ENCODE measurements at regions not wholly inside any gene's neighbourhood (a gene's known extent, or its start where the extent isn't known, plus 50 kb on each side); places are given as distances from the start of the nearest gene placed in this dataset.

GRCh38 chr18:71079606-71080005, 790.8 kb downstream of the SOCS6 start:
- TF ChIP-seq CTCF (conservative IDR thresholded peaks at IDR 0.05; ENCODE audit: low read depth, low read length): no peak
- no peak for TF ChIP-seq EZH2 (IDR thresholded peaks at IDR 0.05; ENCODE audit: borderline replicate concordance, low read depth, low read length, poor library complexity, severe bottlenecking)

All from A673 (cell line).